ENCODE measurements at regions not wholly inside any gene's neighbourhood (a gene's known extent, or its start where the extent isn't known, plus 50 kb on each side); places are given as distances from the start of the nearest gene placed in this dataset.

DNA sequence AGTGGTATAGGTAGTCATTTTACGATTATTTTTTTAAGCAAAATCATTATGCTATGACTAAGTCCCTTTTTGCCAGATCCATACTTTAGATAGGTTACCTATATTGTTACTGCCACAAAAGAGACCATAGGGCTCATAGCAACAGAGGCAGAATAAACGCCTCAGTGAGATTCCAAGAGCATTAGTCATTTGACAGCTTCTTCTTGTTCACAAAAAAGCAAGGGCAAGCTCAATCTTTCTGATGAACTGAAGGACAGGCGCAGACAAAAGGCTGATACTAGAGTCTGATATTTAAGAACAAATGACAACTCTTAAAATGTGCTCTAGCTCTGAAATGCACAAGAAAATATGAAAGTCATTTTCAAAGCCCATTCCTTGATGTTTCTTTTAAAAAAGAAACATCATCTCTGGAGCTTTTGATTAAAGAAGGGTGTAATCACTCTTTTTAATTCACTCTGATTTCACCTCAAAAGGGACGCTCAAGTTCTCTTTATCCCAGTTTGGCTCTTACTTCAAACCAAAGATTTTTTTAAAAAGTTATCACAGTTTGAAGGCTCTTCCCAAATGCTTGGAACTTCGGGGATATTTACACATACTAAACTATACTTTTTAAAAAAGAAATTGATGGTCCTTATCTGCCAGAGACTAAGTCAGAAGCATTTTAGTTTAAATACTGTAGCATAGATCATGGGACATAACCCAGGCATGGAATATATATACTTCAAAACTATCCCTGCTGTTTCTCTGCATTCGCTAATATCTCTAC is 187.2 kb downstream of the EFNB2 start:
- Mint-ChIP-seq H3K4me1 (ENCODE audit: low read depth, unreplicated experiment) (peaks cover 10% of the 10 kb centered on the region), H3K4me3 (ENCODE audit: unreplicated experiment) (no peak overlapping the region), H3K27ac (ENCODE audit: unreplicated experiment) (no peak overlapping the region), H3K36me3 (ENCODE audit: unreplicated experiment) (no peaks in the 10 kb centered on the region), H3K9me3 (ENCODE audit: unreplicated experiment) (no peaks in the 10 kb centered on the region), H3K27me3 (ENCODE audit: unreplicated experiment) (peaks cover 3% of the 10 kb centered on the region)
- TF ChIP-seq, protein P1, sequence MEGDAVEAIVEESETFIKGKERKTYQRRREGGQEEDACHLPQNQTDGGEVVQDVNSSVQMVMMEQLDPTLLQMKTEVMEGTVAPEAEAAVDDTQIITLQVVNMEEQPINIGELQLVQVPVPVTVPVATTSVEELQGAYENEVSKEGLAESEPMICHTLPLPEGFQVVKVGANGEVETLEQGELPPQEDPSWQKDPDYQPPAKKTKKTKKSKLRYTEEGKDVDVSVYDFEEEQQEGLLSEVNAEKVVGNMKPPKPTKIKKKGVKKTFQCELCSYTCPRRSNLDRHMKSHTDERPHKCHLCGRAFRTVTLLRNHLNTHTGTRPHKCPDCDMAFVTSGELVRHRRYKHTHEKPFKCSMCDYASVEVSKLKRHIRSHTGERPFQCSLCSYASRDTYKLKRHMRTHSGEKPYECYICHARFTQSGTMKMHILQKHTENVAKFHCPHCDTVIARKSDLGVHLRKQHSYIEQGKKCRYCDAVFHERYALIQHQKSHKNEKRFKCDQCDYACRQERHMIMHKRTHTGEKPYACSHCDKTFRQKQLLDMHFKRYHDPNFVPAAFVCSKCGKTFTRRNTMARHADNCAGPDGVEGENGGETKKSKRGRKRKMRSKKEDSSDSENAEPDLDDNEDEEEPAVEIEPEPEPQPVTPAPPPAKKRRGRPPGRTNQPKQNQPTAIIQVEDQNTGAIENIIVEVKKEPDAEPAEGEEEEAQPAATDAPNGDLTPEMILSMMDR (IDR thresholded peaks at IDR 0.05; ENCODE audit: partially characterized antibody, unreplicated experiment), result no peak
- no peak for DNase-seq

- H3K9me3 Mint-ChIP-seq (ENCODE audit: unreplicated experiment), result peaks cover 5% of the 10 kb centered on the region
- peaks cover 4% of the 10 kb centered on the region for H3K27me3 Mint-ChIP-seq (ENCODE audit: unreplicated experiment)
- H3K4me1 Mint-ChIP-seq (ENCODE audit: low read depth, unreplicated experiment), result peaks cover 8% of the 10 kb centered on the region
- TF ChIP-seq, protein P1 (IDR thresholded peaks at IDR 0.05; ENCODE audit: partially characterized antibody, unreplicated experiment), result no peak
- peaks cover 14% of the 10 kb centered on the region for H3K36me3 Mint-ChIP-seq (ENCODE audit: unreplicated experiment)
- no peak overlapping the region for H3K27ac Mint-ChIP-seq (ENCODE audit: unreplicated experiment)
- DNase-seq, result no peak
- H3K4me3 Mint-ChIP-seq (ENCODE audit: unreplicated experiment), result no peak overlapping the region
Observed at GRCh38 chr13:106344342-106344741, 191.1 kb downstream of the EFNB2 start.

DNA sequence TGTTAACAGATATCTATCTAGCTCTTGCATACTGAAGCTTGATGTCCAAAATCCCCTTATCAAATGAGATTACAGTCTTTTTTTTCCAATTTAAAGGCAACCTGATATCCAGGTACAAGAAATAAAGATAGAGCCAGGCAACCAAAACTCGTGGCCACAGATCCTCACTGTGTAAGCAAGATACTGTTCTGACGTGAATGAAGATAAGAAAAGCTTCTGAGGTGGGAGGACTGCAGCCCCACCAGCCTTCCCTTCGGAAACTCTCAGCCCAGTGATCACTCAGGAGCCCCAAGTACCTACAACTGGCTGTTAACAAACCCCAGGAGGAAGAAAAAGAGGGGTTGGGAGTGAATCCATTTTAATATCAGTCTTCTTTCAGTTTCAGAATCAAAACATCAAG is 191.6 kb downstream of the EFNB2 start:
- Mint-ChIP-seq H3K4me1 (ENCODE audit: low read depth, unreplicated experiment) (peaks cover 4% of the 10 kb centered on the region), H3K36me3 (ENCODE audit: unreplicated experiment) (peaks cover 17% of the 10 kb centered on the region), H3K9me3 (ENCODE audit: unreplicated experiment) (peaks cover 5% of the 10 kb centered on the region), H3K4me3 (ENCODE audit: unreplicated experiment) (no peak overlapping the region), H3K27ac (ENCODE audit: unreplicated experiment) (no peak overlapping the region), H3K27me3 (ENCODE audit: unreplicated experiment) (peaks cover 1% of the 10 kb centered on the region)
- TF ChIP-seq, protein P1 (IDR thresholded peaks at IDR 0.05; ENCODE audit: partially characterized antibody, unreplicated experiment), result no peak
- DNase-seq, result no peak

DNA sequence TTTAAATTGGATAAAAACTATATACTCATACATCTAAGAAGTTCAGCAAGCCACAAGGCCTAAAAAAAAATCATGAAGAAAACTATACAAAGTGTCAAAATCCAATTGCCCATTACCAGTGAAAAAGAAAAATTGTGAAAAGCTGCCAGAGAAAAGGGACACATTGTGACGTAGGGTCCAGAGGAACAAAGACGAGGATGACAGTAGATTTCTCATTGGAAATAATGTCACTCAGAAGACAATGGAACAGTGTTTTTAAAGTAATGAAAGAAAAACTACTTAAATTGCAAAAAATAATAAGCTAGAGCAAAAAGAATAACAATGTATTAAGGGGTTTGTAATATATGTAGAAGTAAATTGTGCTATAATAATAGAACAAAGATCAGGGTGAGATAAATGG is 195.2 kb downstream of the EFNB2 start:
- TF ChIP-seq, protein P1 (IDR thresholded peaks at IDR 0.05; ENCODE audit: partially characterized antibody, unreplicated experiment), result no peak
- Mint-ChIP-seq H3K4me3 (ENCODE audit: unreplicated experiment) (no peak overlapping the region), H3K4me1 (ENCODE audit: low read depth, unreplicated experiment) (peaks cover 2% of the 10 kb centered on the region), H3K27ac (ENCODE audit: unreplicated experiment) (no peak overlapping the region), H3K27me3 (ENCODE audit: unreplicated experiment) (peaks cover 3% of the 10 kb centered on the region), H3K36me3 (ENCODE audit: unreplicated experiment) (peaks cover 24% of the 10 kb centered on the region), H3K9me3 (ENCODE audit: unreplicated experiment) (peaks cover 5% of the 10 kb centered on the region)
- no peak for DNase-seq

DNA sequence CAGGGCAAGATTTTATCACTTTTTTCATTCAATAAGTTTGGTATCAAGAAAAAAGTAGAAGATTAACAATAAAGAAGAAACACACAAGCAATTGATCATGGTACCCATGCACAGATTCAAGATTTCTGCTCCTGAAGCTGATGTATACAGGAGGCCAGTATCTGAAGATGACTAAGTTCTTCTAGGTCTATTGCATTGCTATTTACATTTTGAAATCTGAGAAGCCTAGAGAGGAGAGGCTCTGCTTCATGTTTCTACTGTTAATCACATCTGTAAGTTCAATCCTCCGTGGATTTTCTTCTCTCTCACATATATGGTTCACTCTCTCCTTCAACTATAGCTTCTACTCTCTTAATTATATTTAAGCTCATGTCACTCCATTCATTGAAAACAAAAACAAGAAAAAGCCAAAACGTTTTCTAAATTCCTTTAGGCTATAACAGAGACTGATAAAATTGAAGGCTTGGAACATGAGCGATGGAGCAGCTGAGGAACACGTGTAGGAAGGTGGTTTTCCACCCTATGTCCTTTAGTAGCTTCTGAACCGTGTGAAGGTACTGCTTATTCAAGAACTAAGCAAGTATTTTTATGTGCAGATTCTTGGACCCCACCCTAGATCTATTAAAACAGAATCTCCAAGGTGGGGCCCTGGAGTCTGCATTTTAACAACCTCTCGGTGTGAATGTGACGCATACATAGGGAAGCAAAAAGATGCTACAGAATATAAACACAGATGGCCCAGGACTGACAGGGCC is 198.2 kb downstream of the EFNB2 start:
- Mint-ChIP-seq H3K9me3 (ENCODE audit: unreplicated experiment) (peaks cover 5% of the 10 kb centered on the region), H3K27me3 (ENCODE audit: unreplicated experiment) (peaks cover 3% of the 10 kb centered on the region), H3K27ac (ENCODE audit: unreplicated experiment) (no peak overlapping the region), H3K4me3 (ENCODE audit: unreplicated experiment) (no peak overlapping the region), H3K36me3 (ENCODE audit: unreplicated experiment) (peaks cover 24% of the 10 kb centered on the region), H3K4me1 (ENCODE audit: low read depth, unreplicated experiment) (no peaks in the 10 kb centered on the region)
- TF ChIP-seq, protein P1 (IDR thresholded peaks at IDR 0.05; ENCODE audit: partially characterized antibody, unreplicated experiment), result no peak
- no peak for DNase-seq
